GM21528 (cell line): ENCODE measurements at regions not wholly inside any gene's neighbourhood (a gene's known extent, or its start where the extent isn't known, plus 50 kb on each side); places are given as distances from the start of the nearest gene placed in this dataset.

ENCODE experiments used
- ATAC-seq: cut with Tn5 transposase; IDR thresholded peaks from one replicate; pipeline ENCODE4 v1.9.1; 2021; ENCODE audit warnings: mild to moderate bottlenecking, moderate library complexity; ENCODE audit not compliant: unreplicated experiment, low FRiP score

- ATAC-seq = no peak
These were observed 443.1 kb upstream of the ZNF608 start for GRCh38 chr5:125189531-125189941.

GRCh38 chr5:125190232-125191087, 444.0 kb upstream of the ZNF608 start:
- no peak for ATAC-seq

GRCh38 chr5:125194883-125195282, 448.4 kb upstream of the ZNF608 start:
- no peak for ATAC-seq

- no peak for ATAC-seq
These were observed 450.2 kb upstream of the ZNF608 start for GRCh38 chr5:125196481-125197111.

GRCh38 chr5:125197321-125197720, 450.9 kb upstream of the ZNF608 start:
- no peak for ATAC-seq

- no peak for ATAC-seq
These were observed 452.0 kb upstream of the ZNF608 start for GRCh38 chr5:125198270-125198974.

- no peak for ATAC-seq
These were observed 452.9 kb upstream of the ZNF608 start for GRCh38 chr5:125199373-125199772.

GRCh38 chr5:125199968-125200865, 453.8 kb upstream of the ZNF608 start:
- ATAC-seq = no peak

- no peak for ATAC-seq
These were observed 454.5 kb upstream of the ZNF608 start for GRCh38 chr5:125200866-125201373.

GRCh38 chr5:125201446-125202052, 455.1 kb upstream of the ZNF608 start:
- no peak for ATAC-seq

GRCh38 chr5:125202353-125202752, 455.9 kb upstream of the ZNF608 start:
- ATAC-seq = no peak

- ATAC-seq = no peak
These were observed 456.5 kb upstream of the ZNF608 start for GRCh38 chr5:125202871-125203438.

GRCh38 chr5:125203912-125204311, 457.5 kb upstream of the ZNF608 start:
- ATAC-seq = no peak

GRCh38 chr5:125205601-125206225, 459.3 kb upstream of the ZNF608 start:
- no peak for ATAC-seq

GRCh38 chr5:125207856-125208255, 461.4 kb upstream of the ZNF608 start:
- no peak for ATAC-seq

- ATAC-seq = no peak
These were observed 463.2 kb upstream of the ZNF608 start for GRCh38 chr5:125209650-125210049.

- ATAC-seq = no peak
These were observed 464.0 kb upstream of the ZNF608 start for GRCh38 chr5:125210242-125210947.

- no peak for ATAC-seq
These were observed 467.6 kb upstream of the ZNF608 start for GRCh38 chr5:125214080-125214479.
